PC-3 (cell line): ENCODE measurements at regions not wholly inside any gene's neighbourhood (a gene's known extent, or its start where the extent isn't known, plus 50 kb on each side); places are given as distances from the start of the nearest gene placed in this dataset.

ENCODE experiments used
- ATAC-seq: fragments of 200-7000 bp; cut with Tn5 transposase; 2 replicates; pipeline ENCODE4 v1.9.1; 2020; ENCODE audit warnings: mild to moderate bottlenecking, moderate library complexity
- BruUV-seq: library from RNA; stranded (reverse); fragments of 400-500 nt; replicated peaks from 2 replicates; lab custom pipeline; 2021; lab: Mats Ljungman, UMichigan
- CTCF ChIA-PET: fragments of 300-600 bp; sonication (Branson Sonifier 250); formaldehyde crosslinking; loops from one replicate; lab custom pipeline; 2022; ENCODE audit warnings: antibody characterized with exemption; lab: Charles Lee
- POLR2A ChIA-PET: fragments of 300-600 bp; sonication (Branson Sonifier 250); formaldehyde crosslinking; loops from one replicate; lab custom pipeline; 2022; ENCODE audit warnings: antibody characterized with exemption; ENCODE audit not compliant: unreplicated experiment; lab: Charles Lee
- DNase-seq: peaks from one replicate; pipeline ENCODE4 v3.0.0-alpha.2; 2015
- H2AFZ ChIP-seq: fragments of 300-600 bp; sonication (generic); 2 replicates; pipeline ENCODE4 v1.6.0; 2016; ENCODE audit warnings: antibody characterized with exemption, low read length
- H3F3A ChIP-seq: fragments of 300-600 bp; sonication (generic); one replicate; pipeline ENCODE4 v1.6.0; 2017; ENCODE audit warnings: antibody characterized with exemption, low read length, control low read depth, mild to moderate bottlenecking; ENCODE audit not compliant: unreplicated experiment
- H3K27ac ChIP-seq: fragments of 300-600 bp; sonication (generic); 2 replicates; pipeline ENCODE4 v1.5.1; 2016; ENCODE audit warnings: mild to moderate bottlenecking, low read length
- H3K27me3 ChIP-seq: fragments of 300-600 bp; sonication (generic); 2 replicates; pipeline ENCODE4 v1.6.1; 2016; ENCODE audit warnings: low read length, mixed read lengths
- H3K36me3 ChIP-seq: fragments of 300-600 bp; sonication (generic); 2 replicates; pipeline ENCODE4 v1.6.1; 2016; ENCODE audit warnings: low read depth, mixed run types, low read length, mixed read lengths
- H3K4me1 ChIP-seq: fragments of 300-600 bp; sonication (generic); 2 replicates; pipeline ENCODE4 v1.5.1; 2016; ENCODE audit warnings: low read length; ENCODE audit not compliant: insufficient read depth
- H3K4me2 ChIP-seq: fragments of 300-600 bp; sonication (generic); 2 replicates; pipeline ENCODE4 v1.6.0; 2016; ENCODE audit warnings: low read length
- H3K4me3 ChIP-seq: fragments of 300-600 bp; sonication (generic); 2 replicates; pipeline ENCODE4 v1.5.1; 2016; ENCODE audit warnings: mild to moderate bottlenecking, low read length, mixed read lengths
- H3K79me2 ChIP-seq: fragments of 300-600 bp; sonication (generic); 2 replicates; pipeline ENCODE4 v1.6.1; 2017; ENCODE audit warnings: low read length, mixed read lengths
- H3K9ac ChIP-seq: fragments of 300-600 bp; sonication (generic); 2 replicates; pipeline ENCODE4 v1.6.0; 2016; ENCODE audit warnings: mild to moderate bottlenecking, low read length
- H3K9me2 ChIP-seq: fragments of 300-600 bp; sonication (generic); replicated peaks from 2 replicates; pipeline ENCODE4 v1.6.1; 2016; ENCODE audit warnings: mixed run types, low read length, mixed read lengths
- H3K9me3 ChIP-seq: fragments of 300-600 bp; sonication (generic); 2 replicates; pipeline ENCODE4 v1.6.1; 2016; ENCODE audit warnings: low read length, mixed read lengths
- H4K20me1 ChIP-seq: fragments of 300-600 bp; sonication (generic); 2 replicates; pipeline ENCODE4 v1.6.1; 2016; ENCODE audit warnings: low read length, mixed read lengths
- CTCF ChIP-seq: fragments of 300-600 bp; sonication (generic); conservative IDR thresholded peaks from 2 replicates; pipeline ENCODE4 v1.5.1; 2017; ENCODE audit warnings: antibody characterized with exemption, low read depth, mild to moderate bottlenecking, low read length
- EZH2 ChIP-seq: fragments of 300-600 bp; sonication (generic); IDR thresholded peaks from one replicate; pipeline ENCODE4 v1.6.1; 2017; ENCODE audit warnings: antibody characterized with exemption, mild to moderate bottlenecking, low read length; ENCODE audit not compliant: unreplicated experiment
- EZH2phosphoT487 ChIP-seq: fragments of 300-600 bp; sonication (generic); IDR thresholded peaks from 2 replicates; pipeline ENCODE4 v1.6.1; 2018; ENCODE audit warnings: mild to moderate bottlenecking, antibody characterized with exemption, low read length, borderline replicate concordance
- intact Hi-C: fragments of 100-400 bp; cut with micrococcal nuclease; formaldehyde crosslinking; loops from 2 replicates; pipeline ENCODE4 v1.9.0; 2023

- Histone ChIP-seq H3K9me2 (no peaks in the 10 kb centered on the region), H3K4me2 (no peak overlapping the region), H3K79me2 (no peaks in the 10 kb centered on the region), H3K36me3 (no peaks in the 10 kb centered on the region), H3F3A (no peaks in the 10 kb centered on the region), H3K9ac (no peak overlapping the region), H3K27ac (no peak overlapping the region), H4K20me1 (no peaks in the 10 kb centered on the region), H3K4me3 (no peak overlapping the region), H3K9me3 (no peaks in the 10 kb centered on the region), H3K4me1 (no peaks in the 10 kb centered on the region), H2AFZ (no peak overlapping the region), H3K27me3 (no peaks in the 10 kb centered on the region)
- ChIA-PET CTCF (no interaction called here), POLR2A (no interaction called here)
- BruUV-seq, result no TSS peak
- intact Hi-C loops, result no loop called here
- no peak for DNase-seq
- ATAC-seq, result no peak
- TF ChIP-seq CTCF (no peak), EZH2 (no peak), EZH2phosphoT487 (no peak)
Observed at GRCh38 chr4:27198246-27198645, 337.6 kb downstream of the STIM2 start.

- BruUV-seq, result no TSS peak
- no peak overlapping the region for H3K4me3 ChIP-seq
- TF ChIP-seq EZH2phosphoT487, result no peak
- TF ChIP-seq CTCF, result no peak
- TF ChIP-seq EZH2, result no peak
- H4K20me1 ChIP-seq, result no peaks in the 10 kb centered on the region
- intact Hi-C loops, result no loop called here
- H2AFZ ChIP-seq, result no peak overlapping the region
- no peak overlapping the region for H3K27ac ChIP-seq
- ChIA-PET CTCF (no interaction called here), POLR2A (no interaction called here)
- no peak for DNase-seq
- no peaks in the 10 kb centered on the region for H3K79me2 ChIP-seq
- no peaks in the 10 kb centered on the region for H3F3A ChIP-seq
- no peaks in the 10 kb centered on the region for H3K9me3 ChIP-seq
- no peak overlapping the region for H3K9ac ChIP-seq
- H3K4me1 ChIP-seq, result no peaks in the 10 kb centered on the region
- no peak overlapping the region for H3K4me2 ChIP-seq
- ATAC-seq, result no peak
- no peaks in the 10 kb centered on the region for H3K9me2 ChIP-seq
- H3K27me3 ChIP-seq, result no peaks in the 10 kb centered on the region
- H3K36me3 ChIP-seq, result no peaks in the 10 kb centered on the region
Observed at GRCh38 chr4:27198971-27199370, 338.3 kb downstream of the STIM2 start.

- TF ChIP-seq EZH2 (no peak), CTCF (no peak), EZH2phosphoT487 (no peak)
- no peaks in the 10 kb centered on the region for H3K27me3 ChIP-seq
- H3K9ac ChIP-seq, result no peak overlapping the region
- no peaks in the 10 kb centered on the region for H3K79me2 ChIP-seq
- DNase-seq (no peak), ATAC-seq (no peak)
- no TSS peak for BruUV-seq
- intact Hi-C loops, result no loop called here
- H3K9me3 ChIP-seq, result no peaks in the 10 kb centered on the region
- no peak overlapping the region for H3K4me3 ChIP-seq
- no peaks in the 10 kb centered on the region for H3F3A ChIP-seq
- ChIA-PET CTCF (no interaction called here), POLR2A (no interaction called here)
- no peak overlapping the region for H3K27ac ChIP-seq
- no peak overlapping the region for H2AFZ ChIP-seq
- no peaks in the 10 kb centered on the region for H3K36me3 ChIP-seq
- H3K4me1 ChIP-seq, result no peaks in the 10 kb centered on the region
- H3K9me2 ChIP-seq, result no peaks in the 10 kb centered on the region
- no peaks in the 10 kb centered on the region for H4K20me1 ChIP-seq
- H3K4me2 ChIP-seq, result no peak overlapping the region
Observed at GRCh38 chr4:27206009-27206408, 345.4 kb downstream of the STIM2 start.
